ENCODE measurements at regions not wholly inside any gene's neighbourhood (a gene's known extent, or its start where the extent isn't known, plus 50 kb on each side); places are given as distances from the start of the nearest gene placed in this dataset.

DNA sequence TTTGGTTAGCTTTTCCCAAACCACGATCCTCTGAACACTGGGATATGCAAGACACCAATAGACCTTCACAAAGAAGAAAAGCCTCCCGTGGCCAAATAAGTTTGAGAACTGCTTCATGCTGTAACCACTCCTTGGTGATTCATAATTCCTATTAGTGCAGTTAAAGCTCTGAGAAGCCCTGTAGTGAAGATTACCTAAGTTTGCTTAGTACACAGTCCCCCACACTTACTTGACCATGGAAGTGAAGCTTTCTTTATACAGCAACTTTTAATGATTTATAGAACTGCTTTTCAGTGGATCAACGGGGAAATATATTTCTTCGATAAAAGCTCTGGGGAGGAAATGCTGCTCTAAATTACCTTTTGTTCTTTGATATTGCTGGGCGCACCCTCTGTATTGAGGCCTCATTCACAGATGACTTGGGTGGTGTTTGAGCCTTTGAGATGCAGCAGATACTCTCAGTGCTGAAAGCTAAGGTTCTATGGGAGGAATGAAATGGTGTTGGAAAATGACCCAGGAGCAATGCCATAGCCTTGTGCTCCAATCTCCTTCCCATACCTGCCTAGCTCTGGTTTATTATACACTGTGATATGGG lies 67.4 kb downstream of the CBLL2 start:
- Histone ChIP-seq H3K4me3 (ENCODE audit: low read length) (no peak overlapping the region), H2AFZ (ENCODE audit: low read depth, low read length) (no peak overlapping the region), H3F3A (ENCODE audit: insufficient read depth, low read length, poor library complexity, severe bottlenecking) (no peaks in the 10 kb centered on the region), H3K36me3 (ENCODE audit: insufficient read depth, low read length) (no peaks in the 10 kb centered on the region), H3K9ac (ENCODE audit: low read length) (peak overlapping the region; percentile 9), H3K9me3 (ENCODE audit: low read length) (no peaks in the 10 kb centered on the region), H3K9me2 (ENCODE audit: insufficient read depth, low read length) (no peaks in the 10 kb centered on the region), H3K79me2 (replicated peaks; ENCODE audit: insufficient read depth, low read length) (no peaks in the 10 kb centered on the region), H3K27me3 (ENCODE audit: insufficient read depth, low read depth, low read length) (no peaks in the 10 kb centered on the region), H3K4me2 (ENCODE audit: low read length) (no peak overlapping the region), H3K27ac (ENCODE audit: low read length) (peak overlapping the region; percentile 86), H4K20me1 (ENCODE audit: insufficient read depth) (no peaks in the 10 kb centered on the region)
- no peak for TF ChIP-seq EZH2 (IDR thresholded peaks at IDR 0.05; ENCODE audit: borderline replicate concordance, insufficient read depth, low read length, poor library complexity, severe bottlenecking)
- no peak for TF ChIP-seq SMC3 (conservative IDR thresholded peaks at IDR 0.05; ENCODE audit: poor library complexity)

DNA sequence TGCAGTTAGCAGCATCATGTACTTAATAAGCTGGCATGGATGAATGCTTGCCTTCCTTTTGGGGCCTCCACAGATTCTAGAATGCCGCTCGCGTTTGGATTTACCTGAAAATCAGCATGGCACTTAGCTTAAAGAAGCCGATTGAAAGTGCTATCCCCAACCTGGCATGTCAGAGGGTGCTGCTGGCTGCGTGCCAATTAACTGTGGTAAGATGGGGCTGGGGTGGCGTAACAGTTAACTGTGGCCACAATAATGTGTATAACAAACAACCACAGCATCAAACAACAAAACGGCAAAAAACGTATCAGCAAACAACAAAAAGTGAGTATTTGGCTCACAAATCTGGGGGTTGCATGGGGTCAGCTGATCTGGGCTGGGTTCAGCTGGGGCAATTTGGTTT lies 70.5 kb downstream of the CBLL2 start:
- no peaks in the 10 kb centered on the region for H3K79me2 ChIP-seq (replicated peaks; ENCODE audit: insufficient read depth, low read length)
- TF ChIP-seq TAF1 (IDR thresholded peaks at IDR 0.05; ENCODE audit: low read depth) (no peak), EZH2 (IDR thresholded peaks at IDR 0.05; ENCODE audit: borderline replicate concordance, insufficient read depth, low read length, poor library complexity, severe bottlenecking) (no peak)
- no peaks in the 10 kb centered on the region for H3K9me3 ChIP-seq (ENCODE audit: low read length)
- H3K9ac ChIP-seq (ENCODE audit: low read length), result no peak overlapping the region
- H4K20me1 ChIP-seq (ENCODE audit: insufficient read depth), result no peaks in the 10 kb centered on the region
- H3K27ac ChIP-seq (ENCODE audit: low read length), result no peak overlapping the region
- H2AFZ ChIP-seq (ENCODE audit: low read depth, low read length), result no peak overlapping the region
- H3K9me2 ChIP-seq (ENCODE audit: insufficient read depth, low read length), result no peaks in the 10 kb centered on the region
- no peaks in the 10 kb centered on the region for H3K27me3 ChIP-seq (ENCODE audit: insufficient read depth, low read depth, low read length)
- H3K4me3 ChIP-seq (ENCODE audit: low read length), result no peak overlapping the region
- no peaks in the 10 kb centered on the region for H3K36me3 ChIP-seq (ENCODE audit: insufficient read depth, low read length)
- no peaks in the 10 kb centered on the region for H3F3A ChIP-seq (ENCODE audit: insufficient read depth, low read length, poor library complexity, severe bottlenecking)
- no peak overlapping the region for H3K4me2 ChIP-seq (ENCODE audit: low read length)

DNA sequence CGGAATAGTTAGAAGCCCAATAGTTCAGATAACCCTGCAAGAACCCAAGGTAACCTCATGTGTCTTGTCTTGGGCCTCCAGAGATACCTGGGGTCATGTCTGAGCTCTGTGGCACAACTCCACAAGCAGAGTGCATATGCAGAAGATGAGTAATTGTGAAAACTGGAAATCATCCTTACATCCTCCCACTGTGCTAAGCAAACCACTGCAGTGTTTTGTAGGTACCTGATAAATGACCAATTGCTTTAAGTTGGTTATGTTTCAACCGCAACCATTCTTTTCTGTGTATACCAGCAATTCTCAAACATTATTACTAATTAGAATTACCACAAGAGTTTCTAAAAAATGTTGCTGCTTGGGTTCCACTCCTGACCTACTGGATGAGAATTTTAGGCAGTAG lies 73.2 kb downstream of the CBLL2 start:
- Histone ChIP-seq H2AFZ (ENCODE audit: low read depth, low read length) (no peak overlapping the region), H3K4me2 (ENCODE audit: low read length) (no peak overlapping the region), H3K9me3 (ENCODE audit: low read length) (no peaks in the 10 kb centered on the region), H3F3A (ENCODE audit: insufficient read depth, low read length, poor library complexity, severe bottlenecking) (no peaks in the 10 kb centered on the region), H3K36me3 (ENCODE audit: insufficient read depth, low read length) (no peaks in the 10 kb centered on the region), H3K27ac (ENCODE audit: low read length) (no peak overlapping the region), H3K79me2 (replicated peaks; ENCODE audit: insufficient read depth, low read length) (no peaks in the 10 kb centered on the region), H3K4me3 (ENCODE audit: low read length) (no peak overlapping the region), H3K9ac (ENCODE audit: low read length) (no peak overlapping the region), H4K20me1 (ENCODE audit: insufficient read depth) (no peaks in the 10 kb centered on the region), H3K27me3 (ENCODE audit: insufficient read depth, low read depth, low read length) (no peaks in the 10 kb centered on the region), H3K9me2 (ENCODE audit: insufficient read depth, low read length) (no peaks in the 10 kb centered on the region)
- TF ChIP-seq POLR2AphosphoS5 (IDR thresholded peaks at IDR 0.05) (no peak), SMC3 (conservative IDR thresholded peaks at IDR 0.05; ENCODE audit: poor library complexity) (no peak), EZH2 (IDR thresholded peaks at IDR 0.05; ENCODE audit: borderline replicate concordance, insufficient read depth, low read length, poor library complexity, severe bottlenecking) (no peak)

DNA sequence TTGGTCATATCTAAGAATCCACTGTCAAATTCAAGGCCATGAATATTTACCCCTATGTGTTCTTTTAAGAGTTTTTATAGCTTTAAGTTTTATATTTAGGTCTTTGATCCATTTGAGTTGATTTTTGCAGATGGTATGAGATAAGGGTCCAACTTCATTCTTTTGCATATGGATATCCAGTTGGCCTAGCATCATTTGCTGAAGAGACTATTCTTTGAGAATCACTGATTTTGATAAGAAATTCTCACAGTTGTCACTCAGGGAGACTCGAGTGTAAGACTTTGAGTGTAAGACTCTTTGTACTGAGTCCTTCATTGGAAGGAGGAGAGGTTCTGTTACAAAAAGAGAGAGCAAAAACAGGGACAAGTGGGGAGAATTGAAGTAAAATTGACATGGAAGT lies 74.8 kb downstream of the CBLL2 start:
- Histone ChIP-seq H3K27me3 (ENCODE audit: insufficient read depth, low read depth, low read length) (no peaks in the 10 kb centered on the region), H3K9me2 (ENCODE audit: insufficient read depth, low read length) (no peaks in the 10 kb centered on the region), H3K36me3 (ENCODE audit: insufficient read depth, low read length) (no peaks in the 10 kb centered on the region), H2AFZ (ENCODE audit: low read depth, low read length) (no peak overlapping the region), H3K9me3 (ENCODE audit: low read length) (no peaks in the 10 kb centered on the region), H3K9ac (ENCODE audit: low read length) (no peak overlapping the region), H3K4me2 (ENCODE audit: low read length) (no peak overlapping the region), H3K27ac (ENCODE audit: low read length) (no peak overlapping the region), H4K20me1 (ENCODE audit: insufficient read depth) (no peaks in the 10 kb centered on the region), H3K4me3 (ENCODE audit: low read length) (no peak overlapping the region), H3K79me2 (replicated peaks; ENCODE audit: insufficient read depth, low read length) (no peaks in the 10 kb centered on the region), H3F3A (ENCODE audit: insufficient read depth, low read length, poor library complexity, severe bottlenecking) (no peaks in the 10 kb centered on the region)
- no peak for TF ChIP-seq MXI1 (conservative IDR thresholded peaks at IDR 0.05; ENCODE audit: poor library complexity, severe bottlenecking)

Measured in neural cell (in vitro differentiated cells).